DOHH2 (cell line): ENCODE measurements at regions not wholly inside any gene's neighbourhood (a gene's known extent, or its start where the extent isn't known, plus 50 kb on each side); places are given as distances from the start of the nearest gene placed in this dataset.

ENCODE experiments used
- CTCF ChIP-seq: fragments of 200-600 bp; sonication (generic); IDR thresholded peaks from one replicate; pipeline ENCODE4 v1.5.1; 2014; ENCODE audit warnings: antibody characterized with exemption, mild to moderate bottlenecking, low read depth, low read length; ENCODE audit not compliant: poor library complexity, severe bottlenecking
- EZH2phosphoT487 ChIP-seq: fragments of 200-600 bp; sonication (generic); IDR thresholded peaks from 2 replicates; pipeline ENCODE4 v1.6.1; 2017; ENCODE audit warnings: borderline replicate concordance, mild to moderate bottlenecking, antibody characterized with exemption, low read length, moderate library complexity, mixed read lengths

DNA sequence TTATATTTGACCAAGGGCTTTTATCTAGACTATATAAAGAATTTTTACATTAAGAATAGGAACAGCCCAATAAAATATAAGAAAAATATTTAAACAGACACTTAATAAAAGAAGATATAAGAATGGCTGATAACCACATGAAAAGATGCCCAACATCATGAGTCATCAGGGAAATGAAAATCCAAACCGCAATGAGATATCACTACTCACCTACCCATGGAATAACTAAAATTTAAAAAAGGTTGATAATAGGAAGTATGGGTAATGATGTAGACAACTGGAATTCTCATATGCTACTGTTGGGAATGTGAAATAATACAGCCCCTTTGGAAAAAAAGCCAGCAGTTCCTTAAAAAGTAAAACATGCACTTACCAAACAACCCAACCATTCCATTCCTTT is 206.9 kb upstream of the PCSK5 start:
- TF ChIP-seq CTCF = no peak
- TF ChIP-seq EZH2phosphoT487 = no peak
